Endothelial cell (in vitro differentiated cells): ENCODE measurements at regions not wholly inside any gene's neighbourhood (a gene's known extent, or its start where the extent isn't known, plus 50 kb on each side); places are given as distances from the start of the nearest gene placed in this dataset.

Experiments
- DNase-seq: peaks from one replicate; pipeline ENCODE4 v3.0.0; 2021; ENCODE audit warnings: low spot score
- H3K27ac Mint-ChIP-seq: one replicate; pipeline ENCODE4 v1.8.0; 2021; ENCODE audit warnings: mixed read lengths, inconsistent platforms; ENCODE audit not compliant: unreplicated experiment
- H3K27me3 Mint-ChIP-seq: one replicate; pipeline ENCODE4 v1.8.0; 2021; ENCODE audit warnings: mild to moderate bottlenecking, moderate library complexity, mixed read lengths, inconsistent platforms; ENCODE audit not compliant: unreplicated experiment
- H3K36me3 Mint-ChIP-seq: one replicate; pipeline ENCODE4 v1.8.0; 2021; ENCODE audit warnings: mild to moderate bottlenecking, low read depth, mixed read lengths, inconsistent platforms; ENCODE audit not compliant: unreplicated experiment
- H3K4me1 Mint-ChIP-seq: one replicate; pipeline ENCODE4 v1.8.0; 2021; ENCODE audit warnings: mild to moderate bottlenecking, mixed read lengths, inconsistent platforms; ENCODE audit not compliant: unreplicated experiment
- H3K4me3 Mint-ChIP-seq: one replicate; pipeline ENCODE4 v1.8.0; 2021; ENCODE audit warnings: mild to moderate bottlenecking, mixed read lengths, inconsistent platforms; ENCODE audit not compliant: unreplicated experiment
- H3K9me3 Mint-ChIP-seq: one replicate; pipeline ENCODE4 v1.8.0; 2021; ENCODE audit warnings: mixed read lengths, inconsistent platforms; ENCODE audit not compliant: unreplicated experiment
- TF ChIP-seq, protein P1 (sequence below): fragments of 200-600 bp; sonication (generic); IDR thresholded peaks from one replicate; pipeline ENCODE4 v1.5.0; 2021; ENCODE audit warnings: antibody characterized with exemption; ENCODE audit not compliant: unreplicated experiment

DNA sequence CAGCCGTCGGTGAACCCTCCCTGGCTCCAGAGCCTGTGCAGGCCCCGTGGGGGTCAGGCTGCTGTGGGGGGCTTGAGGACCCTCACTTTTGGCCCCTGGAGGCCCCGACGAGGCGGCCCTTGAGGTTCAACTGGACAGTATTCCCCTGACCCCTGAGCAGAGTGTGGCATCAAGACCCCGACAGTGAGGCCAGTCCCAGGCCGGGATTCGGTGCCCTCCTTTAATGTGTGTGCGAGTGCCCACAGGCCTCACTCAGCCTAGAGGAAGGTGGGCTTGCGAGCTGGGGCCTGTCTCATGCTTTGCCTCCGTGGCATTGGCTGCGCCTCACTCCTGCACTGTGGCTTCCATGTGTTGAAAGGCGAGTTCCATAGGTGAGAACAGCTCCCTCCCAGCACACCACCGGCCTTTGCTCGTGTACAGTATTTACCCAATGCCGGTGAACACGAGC, 94.5 kb downstream of the METRNL start:
- no peaks in the 10 kb centered on the region for H3K36me3 Mint-ChIP-seq
- DNase-seq, result no peak
- H3K4me3 Mint-ChIP-seq, result no peak overlapping the region
- no peaks in the 10 kb centered on the region for H3K4me1 Mint-ChIP-seq
- H3K27me3 Mint-ChIP-seq, result peaks cover 2% of the 10 kb centered on the region
- no peak overlapping the region for H3K27ac Mint-ChIP-seq
- TF ChIP-seq, protein P1, sequence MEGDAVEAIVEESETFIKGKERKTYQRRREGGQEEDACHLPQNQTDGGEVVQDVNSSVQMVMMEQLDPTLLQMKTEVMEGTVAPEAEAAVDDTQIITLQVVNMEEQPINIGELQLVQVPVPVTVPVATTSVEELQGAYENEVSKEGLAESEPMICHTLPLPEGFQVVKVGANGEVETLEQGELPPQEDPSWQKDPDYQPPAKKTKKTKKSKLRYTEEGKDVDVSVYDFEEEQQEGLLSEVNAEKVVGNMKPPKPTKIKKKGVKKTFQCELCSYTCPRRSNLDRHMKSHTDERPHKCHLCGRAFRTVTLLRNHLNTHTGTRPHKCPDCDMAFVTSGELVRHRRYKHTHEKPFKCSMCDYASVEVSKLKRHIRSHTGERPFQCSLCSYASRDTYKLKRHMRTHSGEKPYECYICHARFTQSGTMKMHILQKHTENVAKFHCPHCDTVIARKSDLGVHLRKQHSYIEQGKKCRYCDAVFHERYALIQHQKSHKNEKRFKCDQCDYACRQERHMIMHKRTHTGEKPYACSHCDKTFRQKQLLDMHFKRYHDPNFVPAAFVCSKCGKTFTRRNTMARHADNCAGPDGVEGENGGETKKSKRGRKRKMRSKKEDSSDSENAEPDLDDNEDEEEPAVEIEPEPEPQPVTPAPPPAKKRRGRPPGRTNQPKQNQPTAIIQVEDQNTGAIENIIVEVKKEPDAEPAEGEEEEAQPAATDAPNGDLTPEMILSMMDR, result no peak
- no peaks in the 10 kb centered on the region for H3K9me3 Mint-ChIP-seq

DNA sequence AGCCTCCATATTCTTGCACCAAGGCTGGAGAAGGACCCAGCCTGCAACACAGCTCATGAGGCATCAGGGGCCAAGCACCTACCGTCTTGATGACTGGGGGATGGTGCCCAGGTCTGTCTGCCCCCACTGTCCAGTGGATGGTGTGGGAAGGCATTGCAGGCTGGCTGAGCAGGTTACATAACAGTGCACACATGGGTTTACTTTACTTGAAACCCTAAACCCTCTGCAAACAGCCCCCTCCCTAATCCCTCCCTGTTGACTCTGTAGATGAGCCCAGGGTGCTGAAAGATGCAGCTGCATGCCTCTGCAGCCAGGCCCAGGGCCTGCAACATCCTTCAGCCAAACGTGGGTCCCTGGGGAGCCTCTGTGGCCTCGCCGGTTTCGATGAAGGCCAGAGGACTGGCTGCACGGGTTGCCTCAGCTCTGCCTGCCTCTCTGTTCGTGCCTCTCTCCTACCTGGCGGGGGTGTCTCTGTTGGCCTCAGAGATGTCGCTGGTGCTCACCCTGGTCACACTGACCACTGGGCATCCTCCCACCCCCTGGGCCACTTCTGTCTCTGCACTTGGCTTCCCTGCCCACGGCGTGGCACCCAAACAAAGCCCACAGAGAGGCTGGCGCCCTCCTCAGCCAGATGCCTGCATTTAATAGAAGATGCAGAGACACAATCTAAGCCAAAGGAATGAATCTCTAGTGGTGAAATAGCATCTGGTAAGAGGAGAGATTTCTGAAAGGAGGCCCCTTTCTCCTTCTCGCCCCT, 95.1 kb downstream of the METRNL start:
- Mint-ChIP-seq H3K4me1 (no peaks in the 10 kb centered on the region), H3K27ac (no peak overlapping the region), H3K27me3 (peaks cover 2% of the 10 kb centered on the region), H3K9me3 (no peaks in the 10 kb centered on the region), H3K36me3 (no peaks in the 10 kb centered on the region), H3K4me3 (no peak overlapping the region)
- no peak for DNase-seq
- TF ChIP-seq, protein P1, result no peak

DNA sequence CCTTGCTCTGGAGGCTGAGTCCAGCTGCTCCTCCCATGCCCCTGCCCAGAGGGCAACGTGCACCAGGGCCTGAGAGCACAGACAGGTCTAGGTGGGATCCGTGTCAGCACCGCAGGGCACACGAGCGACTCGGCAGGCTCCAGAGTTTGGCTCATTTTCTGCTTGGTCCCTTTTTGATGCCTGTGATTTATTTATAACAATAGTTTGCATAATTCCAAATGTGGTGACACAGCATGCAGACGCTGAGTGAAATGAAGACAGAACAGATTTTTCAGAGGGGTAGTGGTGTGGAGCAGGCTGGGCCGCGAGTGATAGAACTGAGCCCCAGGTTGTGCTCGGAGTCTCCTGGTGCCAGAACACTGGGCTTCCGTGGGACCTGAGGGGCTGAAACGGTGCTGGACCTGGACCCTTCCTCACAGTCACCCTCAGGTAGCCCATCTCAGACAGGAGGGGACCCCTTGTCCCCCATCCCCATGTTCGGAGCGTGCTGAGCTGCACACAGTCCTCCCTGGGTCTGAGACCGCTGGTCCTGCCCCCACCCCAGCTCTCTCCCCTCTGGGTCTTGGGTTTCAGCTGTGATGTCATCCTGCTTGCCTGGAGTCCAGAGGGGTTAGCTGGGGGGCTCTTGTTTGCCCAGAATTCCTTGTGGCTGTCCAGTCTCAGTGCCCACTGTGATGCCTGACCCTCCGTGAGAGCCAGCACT, 95.9 kb downstream of the METRNL start:
- Mint-ChIP-seq H3K4me1 (no peaks in the 10 kb centered on the region), H3K27ac (no peak overlapping the region), H3K27me3 (peaks cover 2% of the 10 kb centered on the region), H3K36me3 (no peaks in the 10 kb centered on the region), H3K9me3 (no peaks in the 10 kb centered on the region), H3K4me3 (no peak overlapping the region)
- TF ChIP-seq, protein P1, result no peak
- DNase-seq, result no peak

DNA sequence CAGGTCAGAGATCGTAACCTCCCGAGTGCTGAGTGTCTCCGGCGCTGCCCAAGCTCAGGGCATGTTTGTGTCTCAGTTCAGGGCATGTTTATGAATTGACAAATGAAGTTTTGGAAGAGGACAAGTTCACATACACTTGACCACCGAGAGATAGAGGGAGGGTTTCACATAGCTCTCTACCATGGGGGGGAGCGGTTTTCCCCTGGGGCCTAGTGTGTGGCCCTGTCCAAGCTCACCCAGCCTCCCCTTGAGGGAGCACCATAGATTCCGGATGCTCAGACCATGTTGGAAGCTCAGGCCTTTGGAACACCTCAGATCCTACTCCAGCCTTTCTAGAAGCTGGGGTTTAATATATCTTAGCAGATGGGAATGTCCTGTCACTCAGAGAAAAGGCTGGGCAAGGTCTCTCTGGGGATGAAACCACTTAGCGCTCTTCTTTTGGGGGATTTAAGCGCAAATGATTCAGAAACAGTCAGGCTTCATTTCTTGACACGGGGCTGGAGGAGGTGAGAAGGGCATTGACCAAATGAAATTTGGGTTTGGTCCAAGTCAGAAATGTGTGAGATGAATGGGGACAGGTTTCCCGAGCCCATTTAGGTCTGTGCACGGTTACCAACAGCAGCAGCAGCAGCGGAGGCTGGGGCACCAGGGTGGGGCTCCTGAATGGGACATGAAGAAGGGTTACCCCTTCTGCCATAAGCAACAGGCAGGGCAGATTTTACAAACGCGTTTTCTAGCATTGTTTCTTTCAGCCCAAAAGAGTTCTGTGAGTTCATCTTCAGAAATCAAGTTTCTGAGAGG, 96.6 kb downstream of the METRNL start:
- H3K9me3 Mint-ChIP-seq, result no peaks in the 10 kb centered on the region
- peaks cover 2% of the 10 kb centered on the region for H3K27me3 Mint-ChIP-seq
- DNase-seq, result no peak
- H3K36me3 Mint-ChIP-seq, result no peaks in the 10 kb centered on the region
- H3K4me3 Mint-ChIP-seq, result no peak overlapping the region
- no peak overlapping the region for H3K27ac Mint-ChIP-seq
- no peaks in the 10 kb centered on the region for H3K4me1 Mint-ChIP-seq
- TF ChIP-seq, protein P1, result no peak
